AG04449 (cell line): ENCODE measurements at regions not wholly inside any gene's neighbourhood (a gene's known extent, or its start where the extent isn't known, plus 50 kb on each side); places are given as distances from the start of the nearest gene placed in this dataset.

Experiments
- CTCF ChIA-PET: fragments of 350-600 bp; formaldehyde crosslinking; extraction: SDS; loops from one replicate; lab custom pipeline; 2021; ENCODE audit warnings: antibody characterized with exemption; lab: Yijun Ruan, JAX
- POLR2A ChIA-PET: fragments of 400-600, 350-600 bp; formaldehyde crosslinking; extraction: SDS; loops from one replicate; lab custom pipeline; 2020; ENCODE audit warnings: antibody characterized with exemption, inconsistent platforms; lab: Yijun Ruan, JAX
- DNase-seq: peaks from one replicate; pipeline ENCODE4 v3.0.0-alpha.2; 2010; ENCODE audit warnings: low read depth, low spot score
- H3K4me3 ChIP-seq: 2 replicates; pipeline ENCODE4 v1.5.1; 2011; ENCODE audit warnings: low read depth, mild to moderate bottlenecking, control low read depth, low read length
- TF ChIP-seq, protein P1 (sequence below): IDR thresholded peaks from one replicate; pipeline ENCODE4 v1.5.1; 2011; ENCODE audit warnings: mild to moderate bottlenecking, moderate library complexity, low read length, control low read depth, inconsistent platforms; ENCODE audit not compliant: insufficient read depth; ENCODE audit errors: missing control alignments

DNA sequence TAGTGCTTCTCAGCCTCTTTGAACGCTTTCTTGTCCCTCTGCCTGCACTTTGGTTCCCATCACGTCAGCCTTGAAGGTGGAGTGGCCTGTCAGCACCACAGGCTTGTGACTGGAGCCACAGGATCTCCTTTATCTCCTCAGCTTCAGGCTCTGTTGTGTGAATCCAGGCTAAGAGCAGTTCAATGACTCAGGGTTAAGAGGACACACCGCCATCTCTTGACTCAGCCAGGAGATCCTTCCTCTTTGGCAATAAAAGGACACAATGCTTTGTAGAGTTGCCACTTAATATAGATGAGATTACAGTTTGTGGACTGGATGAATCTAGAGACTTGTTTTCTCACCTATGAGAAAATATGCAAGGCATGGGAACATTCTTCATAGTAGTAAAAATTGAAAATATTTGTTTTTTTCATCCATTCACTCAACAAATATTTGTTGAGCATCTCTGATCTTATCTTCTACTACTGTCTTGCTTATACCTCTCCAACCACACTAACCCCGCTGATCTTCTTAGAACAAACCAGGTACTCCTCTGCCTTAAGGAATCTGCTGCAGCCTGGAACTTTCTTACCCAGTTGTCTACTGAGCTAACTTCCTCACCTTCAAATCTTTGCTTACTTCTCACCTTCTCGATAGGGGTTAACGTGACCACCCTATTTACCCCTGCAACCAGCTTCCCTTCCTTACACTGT lies 62.3 kb downstream of the UCHL1 start:
- DNase-seq: no peak
- no peak overlapping the region for H3K4me3 ChIP-seq
- POLR2A ChIA-PET: no interaction called here
- CTCF ChIA-PET: no interaction called here
- TF ChIP-seq, protein P1, sequence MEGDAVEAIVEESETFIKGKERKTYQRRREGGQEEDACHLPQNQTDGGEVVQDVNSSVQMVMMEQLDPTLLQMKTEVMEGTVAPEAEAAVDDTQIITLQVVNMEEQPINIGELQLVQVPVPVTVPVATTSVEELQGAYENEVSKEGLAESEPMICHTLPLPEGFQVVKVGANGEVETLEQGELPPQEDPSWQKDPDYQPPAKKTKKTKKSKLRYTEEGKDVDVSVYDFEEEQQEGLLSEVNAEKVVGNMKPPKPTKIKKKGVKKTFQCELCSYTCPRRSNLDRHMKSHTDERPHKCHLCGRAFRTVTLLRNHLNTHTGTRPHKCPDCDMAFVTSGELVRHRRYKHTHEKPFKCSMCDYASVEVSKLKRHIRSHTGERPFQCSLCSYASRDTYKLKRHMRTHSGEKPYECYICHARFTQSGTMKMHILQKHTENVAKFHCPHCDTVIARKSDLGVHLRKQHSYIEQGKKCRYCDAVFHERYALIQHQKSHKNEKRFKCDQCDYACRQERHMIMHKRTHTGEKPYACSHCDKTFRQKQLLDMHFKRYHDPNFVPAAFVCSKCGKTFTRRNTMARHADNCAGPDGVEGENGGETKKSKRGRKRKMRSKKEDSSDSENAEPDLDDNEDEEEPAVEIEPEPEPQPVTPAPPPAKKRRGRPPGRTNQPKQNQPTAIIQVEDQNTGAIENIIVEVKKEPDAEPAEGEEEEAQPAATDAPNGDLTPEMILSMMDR: no peak

DNA sequence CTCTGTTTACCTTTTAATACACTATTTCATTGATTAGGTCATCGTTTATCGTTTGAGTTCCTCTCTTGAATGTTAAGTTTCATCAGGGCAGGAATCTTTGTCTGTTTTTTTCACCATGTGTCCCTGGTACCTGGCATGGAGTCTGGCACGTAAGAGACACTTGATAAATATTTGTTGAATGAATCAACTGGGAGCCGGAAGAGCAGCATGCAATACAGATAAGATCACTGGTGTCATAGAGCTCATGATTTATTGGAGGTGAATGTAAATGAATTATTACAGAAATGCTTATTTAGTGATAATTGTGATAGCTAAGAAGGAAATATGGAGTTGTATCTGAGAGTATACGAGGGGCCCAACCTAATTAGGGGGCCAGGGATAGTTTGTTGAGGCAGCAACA lies 62.8 kb downstream of the UCHL1 start:
- H3K4me3 ChIP-seq: no peak overlapping the region
- no peak for DNase-seq
- ChIA-PET POLR2A (no interaction called here), CTCF (no interaction called here)
- TF ChIP-seq, protein P1: no peak

DNA sequence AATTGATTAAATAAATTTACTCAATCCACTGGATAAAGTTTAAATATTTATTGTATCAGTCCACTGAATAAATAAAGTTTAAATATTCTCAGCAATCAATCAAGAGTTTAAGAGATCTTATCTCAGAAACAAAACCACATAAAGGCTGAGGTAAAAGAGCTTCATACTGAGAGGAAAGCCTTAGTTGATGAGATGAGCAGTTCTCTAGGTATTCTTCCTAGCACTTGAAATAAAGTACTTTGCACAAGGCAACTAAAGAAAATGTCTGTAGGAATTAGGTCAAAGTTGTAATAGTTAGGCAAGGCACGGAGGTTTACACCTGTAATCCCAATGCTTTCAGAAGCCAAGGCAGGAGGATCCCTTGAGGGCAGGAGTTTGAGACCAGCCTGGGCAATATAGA lies 63.5 kb downstream of the UCHL1 start:
- ChIA-PET POLR2A (no interaction called here), CTCF (no interaction called here)
- no peak for DNase-seq
- H3K4me3 ChIP-seq: no peak overlapping the region
- TF ChIP-seq, protein P1: no peak

DNA sequence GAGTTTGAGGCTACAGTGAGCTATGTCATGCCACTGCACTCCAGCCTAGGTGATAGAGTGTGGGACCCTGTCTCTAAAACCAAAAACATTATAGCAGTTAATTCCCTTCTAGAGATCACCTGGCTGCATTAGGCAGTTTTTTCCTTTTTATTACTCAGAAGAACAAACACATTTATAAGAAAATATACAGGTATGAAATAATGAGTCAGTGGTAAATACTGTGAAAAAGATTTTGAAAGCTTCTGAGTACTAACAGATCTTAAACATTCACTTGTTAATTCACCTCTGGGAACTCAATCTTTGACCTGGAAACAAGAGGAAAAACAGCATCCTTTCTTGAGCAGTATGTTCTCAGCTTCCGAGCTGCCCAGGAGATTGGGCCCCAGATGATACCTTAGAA lies 64.1 kb downstream of the UCHL1 start:
- POLR2A ChIA-PET: no interaction called here
- no peak overlapping the region for H3K4me3 ChIP-seq
- no peak for DNase-seq
- CTCF ChIA-PET: no interaction called here
- TF ChIP-seq, protein P1: no peak

DNA sequence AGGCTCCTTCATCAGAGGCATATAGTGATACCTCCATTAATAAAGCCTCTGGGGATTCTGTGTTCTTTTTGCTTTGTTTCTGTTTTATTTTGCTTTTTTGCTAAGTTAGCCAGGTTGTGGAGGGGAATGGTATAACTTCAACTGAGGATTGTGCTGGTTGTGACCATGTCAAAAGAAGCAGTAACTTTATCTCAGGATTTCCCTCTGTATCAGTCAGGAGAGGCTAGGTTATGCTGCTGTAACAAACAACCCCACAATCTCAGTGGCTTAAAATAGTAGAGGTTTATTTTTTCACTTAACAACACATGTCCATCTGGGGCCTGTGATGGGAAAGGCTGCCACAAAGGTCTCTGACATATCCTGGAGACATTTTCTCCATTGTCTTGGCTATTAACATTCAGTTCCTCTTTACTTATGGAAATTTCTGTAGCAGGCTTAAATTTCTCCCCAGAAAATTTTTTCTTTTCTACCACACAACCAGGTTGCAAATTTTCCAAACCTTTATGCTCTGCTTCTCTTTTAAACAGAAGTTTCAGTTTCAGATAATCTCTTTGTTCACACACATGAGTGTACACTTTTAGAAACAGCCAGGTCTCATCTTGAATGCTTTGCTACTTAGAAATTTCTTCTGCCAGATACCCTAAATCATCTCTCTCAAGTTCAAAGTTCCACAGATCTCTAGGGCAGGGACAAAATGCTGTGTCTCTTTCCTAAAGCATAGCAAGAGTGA lies 64.7 kb downstream of the UCHL1 start:
- H3K4me3 ChIP-seq: no peak overlapping the region
- CTCF ChIA-PET: no interaction called here
- DNase-seq: no peak
- POLR2A ChIA-PET: no interaction called here
- TF ChIP-seq, protein P1: no peak

DNA sequence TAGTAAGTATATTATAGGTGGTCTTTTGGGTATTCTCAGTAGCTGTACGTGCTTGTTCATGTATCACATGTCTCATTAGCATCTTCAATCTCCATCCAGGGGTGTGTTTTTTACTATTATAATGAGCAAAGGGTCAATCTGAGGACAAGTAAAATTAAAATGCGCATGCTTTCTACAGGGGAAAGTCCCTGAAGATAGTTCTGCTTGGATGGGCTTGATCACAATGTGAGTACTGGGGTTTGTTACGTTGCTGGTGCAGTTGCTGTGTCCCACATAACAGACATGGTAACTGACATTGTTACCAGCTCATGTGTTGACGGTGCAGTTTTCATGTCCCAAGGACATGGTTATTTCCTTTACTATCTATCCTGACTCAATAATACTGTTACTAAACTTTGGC lies 65.9 kb downstream of the UCHL1 start:
- ChIA-PET CTCF (no interaction called here), POLR2A (no interaction called here)
- TF ChIP-seq, protein P1: no peak
- no peak for DNase-seq
- H3K4me3 ChIP-seq: no peak overlapping the region
